ENCODE measurements at regions not wholly inside any gene's neighbourhood (a gene's known extent, or its start where the extent isn't known, plus 50 kb on each side); places are given as distances from the start of the nearest gene placed in this dataset.

DNA sequence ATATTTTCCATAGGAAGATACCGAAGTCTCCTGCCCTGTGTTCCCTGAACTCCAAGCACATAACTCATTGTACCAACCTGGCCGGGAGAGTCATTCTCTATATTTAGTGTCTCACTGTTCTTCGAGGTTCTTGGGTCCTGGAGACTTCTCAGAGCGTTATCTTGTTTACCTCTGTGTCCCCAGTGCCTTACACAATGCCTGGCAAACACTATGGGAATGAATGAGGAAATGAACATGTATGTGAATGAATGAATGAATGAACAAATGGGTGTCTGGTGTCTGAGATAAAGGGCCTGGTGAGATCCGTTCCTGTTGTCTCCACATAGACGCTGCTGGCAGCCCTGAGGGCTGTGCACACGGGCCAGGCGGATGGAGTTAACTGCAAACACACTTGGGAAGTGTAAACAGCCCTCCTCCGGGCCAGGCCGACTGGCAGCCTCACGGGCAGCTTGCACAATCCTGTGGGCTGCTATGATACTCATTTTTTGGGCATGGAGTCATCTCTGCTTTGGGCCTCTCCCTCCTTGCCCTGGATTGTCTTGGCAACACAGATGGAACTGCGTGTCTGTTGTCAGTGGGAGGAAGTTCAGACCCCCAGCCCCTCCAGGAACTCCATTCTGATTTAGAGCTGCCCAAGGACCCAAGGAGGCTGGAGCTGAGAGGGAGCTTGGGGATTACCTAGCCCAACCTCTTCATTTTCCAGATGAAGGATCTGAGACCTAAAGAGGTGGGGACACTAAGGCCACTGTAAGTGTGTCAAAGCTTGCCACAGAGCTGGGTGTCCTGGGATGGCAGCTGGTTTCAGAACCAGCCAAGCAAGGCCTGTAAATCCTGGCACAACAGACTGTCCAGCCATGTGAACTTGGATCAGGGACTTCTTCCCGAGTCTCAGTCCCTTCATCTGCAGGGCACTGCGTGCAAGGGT is 124.4 kb downstream of the INHBB start:
- H3K9me3 ChIP-seq, result peaks cover 0 to 13% (median 0%) of the 10 kb centered on the region in 4 donors
- no peak overlapping the region for H3K4me3 ChIP-seq
- H3K36me3 ChIP-seq, result no peaks in the 10 kb centered on the region
- peak in 1 of 2 donors; percentile 82 for TF ChIP-seq EP300 (IDR thresholded peaks at IDR 0.05)
- TF ChIP-seq, protein P1, sequence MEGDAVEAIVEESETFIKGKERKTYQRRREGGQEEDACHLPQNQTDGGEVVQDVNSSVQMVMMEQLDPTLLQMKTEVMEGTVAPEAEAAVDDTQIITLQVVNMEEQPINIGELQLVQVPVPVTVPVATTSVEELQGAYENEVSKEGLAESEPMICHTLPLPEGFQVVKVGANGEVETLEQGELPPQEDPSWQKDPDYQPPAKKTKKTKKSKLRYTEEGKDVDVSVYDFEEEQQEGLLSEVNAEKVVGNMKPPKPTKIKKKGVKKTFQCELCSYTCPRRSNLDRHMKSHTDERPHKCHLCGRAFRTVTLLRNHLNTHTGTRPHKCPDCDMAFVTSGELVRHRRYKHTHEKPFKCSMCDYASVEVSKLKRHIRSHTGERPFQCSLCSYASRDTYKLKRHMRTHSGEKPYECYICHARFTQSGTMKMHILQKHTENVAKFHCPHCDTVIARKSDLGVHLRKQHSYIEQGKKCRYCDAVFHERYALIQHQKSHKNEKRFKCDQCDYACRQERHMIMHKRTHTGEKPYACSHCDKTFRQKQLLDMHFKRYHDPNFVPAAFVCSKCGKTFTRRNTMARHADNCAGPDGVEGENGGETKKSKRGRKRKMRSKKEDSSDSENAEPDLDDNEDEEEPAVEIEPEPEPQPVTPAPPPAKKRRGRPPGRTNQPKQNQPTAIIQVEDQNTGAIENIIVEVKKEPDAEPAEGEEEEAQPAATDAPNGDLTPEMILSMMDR (IDR thresholded peaks at IDR 0.05), result no peak
- peak; percentile 66 to 72 for DNase-seq (ENCODE audit: low spot score in 2 of 2)
- peaks cover 0 to 7% of the 10 kb centered on the region in 2 donors for H3K27me3 ChIP-seq
- peak overlapping the region; percentile 42 to 80 (median 76) for H3K27ac ChIP-seq
- 42 to 52% methylated on average over 14 of the region's 14 CpGs for WGBS, 2 donors
- peaks cover 0 to 56% (median 23%) of the 10 kb centered on the region in 4 donors for H3K4me1 ChIP-seq

DNA sequence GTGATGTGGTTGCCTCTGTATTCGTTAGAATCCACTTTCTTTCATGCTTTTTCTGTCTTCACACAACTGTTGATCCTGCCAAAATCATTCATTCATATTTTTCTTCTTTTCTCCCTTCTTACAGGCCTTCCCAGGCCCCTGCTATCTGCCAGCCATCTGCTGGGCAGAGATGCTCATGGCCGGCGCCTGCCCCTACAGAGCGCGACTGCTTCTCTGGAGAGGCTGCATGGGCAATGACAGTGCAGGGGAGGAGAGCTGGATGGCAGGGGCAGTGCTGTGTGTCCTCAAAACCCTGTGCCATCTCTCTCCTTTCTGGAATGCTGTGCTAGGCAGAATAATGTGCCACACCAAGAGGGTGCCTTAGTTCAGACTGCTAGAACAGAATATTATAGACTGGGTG is 125.2 kb downstream of the INHBB start:
- WGBS, 2 donors, result 82% methylated on average over 5 of the region's 5 CpGs
- no peak overlapping the region for H3K4me3 ChIP-seq
- peaks cover 0 to 47% (median 18%) of the 10 kb centered on the region in 4 donors for H3K4me1 ChIP-seq
- H3K9me3 ChIP-seq, result peaks cover 0 to 13% (median 0%) of the 10 kb centered on the region in 4 donors
- H3K36me3 ChIP-seq, result no peaks in the 10 kb centered on the region
- peak overlapping the region in 2 of 4 donors; percentile 77 to 80 for H3K27ac ChIP-seq
- no peak for TF ChIP-seq EP300 (IDR thresholded peaks at IDR 0.05)
- TF ChIP-seq POLR2A (IDR thresholded peaks at IDR 0.05), result no peak
- TF ChIP-seq, protein P1 (IDR thresholded peaks at IDR 0.05), result no peak
- H3K27me3 ChIP-seq, result peaks cover 0 to 3% of the 10 kb centered on the region in 2 donors
- DNase-seq (ENCODE audit: low spot score in 2 of 2), result no peak

DNA sequence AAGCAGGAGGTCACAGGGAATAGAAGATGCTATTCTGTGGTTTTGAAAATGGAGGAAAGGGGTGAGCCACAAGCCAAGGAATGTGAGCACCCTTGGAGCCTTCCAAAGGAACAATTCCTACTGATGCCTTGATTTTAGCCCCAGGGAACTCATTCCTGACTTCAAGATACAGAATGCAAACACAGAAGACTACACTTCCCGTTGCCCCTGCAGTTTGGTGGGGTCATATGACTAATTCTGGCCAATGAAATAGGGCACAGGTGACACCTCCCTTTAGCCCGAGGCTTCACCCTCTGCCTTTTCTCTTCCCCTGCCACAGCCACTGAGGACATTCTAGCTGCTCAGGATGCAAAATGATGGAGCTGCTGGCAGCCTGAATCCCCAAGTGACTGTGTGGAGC is 126.1 kb downstream of the INHBB start:
- no peak overlapping the region for H3K27ac ChIP-seq
- 47 to 66% methylated on average over 2 of the region's 2 CpGs for whole genome bisulfite sequencing, 2 donors

DNA sequence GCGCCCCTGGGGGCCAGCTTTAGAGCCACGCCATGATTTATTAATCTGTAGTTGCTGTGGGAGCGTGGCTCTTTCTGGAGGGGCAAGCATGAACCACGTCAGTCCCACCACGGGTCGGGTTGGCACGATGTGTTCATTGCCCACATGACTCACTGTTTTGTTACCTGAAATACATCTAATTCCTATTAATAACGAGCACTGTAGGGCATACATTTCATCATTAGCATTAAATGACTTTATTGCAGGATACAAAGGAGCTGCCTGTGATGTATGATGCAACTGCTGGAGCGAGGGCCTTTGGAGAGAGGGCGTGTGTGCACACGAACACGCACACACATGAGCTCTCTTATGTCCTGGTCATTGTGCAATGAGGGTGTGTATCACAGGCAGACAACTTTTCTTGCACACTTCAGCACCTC is 127.0 kb downstream of the INHBB start:
- peaks cover 0 to 3% of the 10 kb centered on the region in 2 donors for H3K27me3 ChIP-seq
- no peaks in the 10 kb centered on the region for H3K36me3 ChIP-seq
- H3K27ac ChIP-seq, result no peak overlapping the region
- TF ChIP-seq POLR2A (IDR thresholded peaks at IDR 0.05), result no peak
- no peak for TF ChIP-seq EP300 (IDR thresholded peaks at IDR 0.05)
- TF ChIP-seq, protein P1 (IDR thresholded peaks at IDR 0.05), result no peak
- H3K4me1 ChIP-seq, result peaks cover 0 to 33% (median 7%) of the 10 kb centered on the region in 4 donors
- WGBS, 2 donors, result 90 to 93% methylated on average over 12 of the region's 12 CpGs
- no peak for DNase-seq (ENCODE audit: low spot score in 2 of 2)
- H3K9me3 ChIP-seq, result peaks cover 0 to 13% (median 0%) of the 10 kb centered on the region in 4 donors
- H3K4me3 ChIP-seq, result no peak overlapping the region

More for the DNA sequence above, 126.1 kb downstream of the INHBB start:
- peaks cover 0 to 3% of the 10 kb centered on the region in 2 donors for H3K27me3 ChIP-seq
- no peak overlapping the region for H3K4me3 ChIP-seq
- TF ChIP-seq EP300 (IDR thresholded peaks at IDR 0.05) (no peak), POLR2A (IDR thresholded peaks at IDR 0.05) (no peak)
- TF ChIP-seq, protein P1 (IDR thresholded peaks at IDR 0.05), result no peak
- no peaks in the 10 kb centered on the region for H3K36me3 ChIP-seq
- DNase-seq (ENCODE audit: low spot score in 2 of 2), result no peak
- peaks cover 0 to 13% (median 0%) of the 10 kb centered on the region in 4 donors for H3K9me3 ChIP-seq
- H3K4me1 ChIP-seq, result peaks cover 0 to 38% (median 10%) of the 10 kb centered on the region in 4 donors
